MM.1S (cell line): ENCODE measurements at regions not wholly inside any gene's neighbourhood (a gene's known extent, or its start where the extent isn't known, plus 50 kb on each side); places are given as distances from the start of the nearest gene placed in this dataset.

Experiments
- DNase-seq: peaks from one replicate; pipeline ENCODE4 v3.0.0-alpha.2; 2015
- H2AFZ ChIP-seq: fragments of 300-600 bp; sonication (generic); 2 replicates; pipeline ENCODE4 v1.6.0; 2016; ENCODE audit warnings: antibody characterized with exemption, low read length
- H3F3A ChIP-seq: fragments of 300-600 bp; sonication (generic); 2 replicates; pipeline ENCODE4 v1.6.1; 2016; ENCODE audit warnings: mild to moderate bottlenecking, antibody characterized with exemption, low read length, moderate library complexity, mixed read lengths; ENCODE audit not compliant: insufficient read depth
- H3K27ac ChIP-seq: fragments of 300-600 bp; sonication (generic); 2 replicates; pipeline ENCODE4 v1.5.1; 2016; ENCODE audit warnings: mild to moderate bottlenecking, low read length
- H3K27me3 ChIP-seq: fragments of 300-600 bp; sonication (generic); replicated peaks from 2 replicates; pipeline ENCODE4 v1.6.0; 2016; ENCODE audit warnings: low read length; ENCODE audit not compliant: insufficient read depth
- H3K36me3 ChIP-seq: fragments of 300-600 bp; sonication (generic); replicated peaks from 2 replicates; pipeline ENCODE4 v1.6.1; 2016; ENCODE audit warnings: mild to moderate bottlenecking, low read length, mixed read lengths; ENCODE audit not compliant: insufficient read depth
- H3K4me1 ChIP-seq: fragments of 300-600 bp; sonication (generic); 2 replicates; pipeline ENCODE4 v1.6.1; 2016; ENCODE audit warnings: low read length, mixed read lengths
- H3K4me2 ChIP-seq: fragments of 300-600 bp; sonication (generic); 2 replicates; pipeline ENCODE4 v1.6.0; 2016; ENCODE audit warnings: low read depth, low read length
- H3K4me3 ChIP-seq: fragments of 300-600 bp; sonication (generic); 2 replicates; pipeline ENCODE4 v1.5.1; 2016; ENCODE audit warnings: low read length, mixed read lengths
- H3K79me2 ChIP-seq: fragments of 300-600 bp; sonication (generic); 2 replicates; pipeline ENCODE4 v1.6.1; 2016; ENCODE audit warnings: mixed run types, low read length, mixed read lengths
- H3K9ac ChIP-seq: fragments of 300-600 bp; sonication (generic); 2 replicates; pipeline ENCODE4 v1.6.1; 2016; ENCODE audit warnings: low read length, mixed read lengths
- H3K9me2 ChIP-seq: fragments of 300-600 bp; sonication (generic); replicated peaks from 2 replicates; pipeline ENCODE4 v1.6.1; 2016; ENCODE audit warnings: mild to moderate bottlenecking, low read length, mixed read lengths; ENCODE audit not compliant: insufficient read depth
- H3K9me3 ChIP-seq: fragments of 300-600 bp; sonication (generic); replicated peaks from 2 replicates; pipeline ENCODE4 v1.6.1; 2016; ENCODE audit warnings: mild to moderate bottlenecking, low read length, mixed read lengths; ENCODE audit not compliant: insufficient read depth
- H4K20me1 ChIP-seq: fragments of 300-600 bp; sonication (generic); 2 replicates; pipeline ENCODE4 v1.6.1; 2016; ENCODE audit warnings: mild to moderate bottlenecking, low read length, moderate library complexity, mixed read lengths; ENCODE audit not compliant: insufficient read depth
- EZH2 ChIP-seq: fragments of 300-600 bp; sonication (generic); optimal IDR thresholded peaks from 2 replicates; pipeline ENCODE3; 2017; ENCODE audit warnings: low read depth, mild to moderate bottlenecking, antibody characterized with exemption, low read length, mixed read lengths
- EZH2phosphoT487 ChIP-seq: fragments of 300-600 bp; sonication (generic); IDR thresholded peaks from 2 replicates; pipeline ENCODE4 v1.6.1; 2018; ENCODE audit warnings: antibody characterized with exemption, low read length
- TF ChIP-seq, protein P1 (sequence below): fragments of 300-600 bp; sonication (generic); IDR thresholded peaks from 2 replicates; pipeline ENCODE4 v1.5.1; 2016; ENCODE audit warnings: antibody characterized with exemption, low read length, mixed read lengths

DNA sequence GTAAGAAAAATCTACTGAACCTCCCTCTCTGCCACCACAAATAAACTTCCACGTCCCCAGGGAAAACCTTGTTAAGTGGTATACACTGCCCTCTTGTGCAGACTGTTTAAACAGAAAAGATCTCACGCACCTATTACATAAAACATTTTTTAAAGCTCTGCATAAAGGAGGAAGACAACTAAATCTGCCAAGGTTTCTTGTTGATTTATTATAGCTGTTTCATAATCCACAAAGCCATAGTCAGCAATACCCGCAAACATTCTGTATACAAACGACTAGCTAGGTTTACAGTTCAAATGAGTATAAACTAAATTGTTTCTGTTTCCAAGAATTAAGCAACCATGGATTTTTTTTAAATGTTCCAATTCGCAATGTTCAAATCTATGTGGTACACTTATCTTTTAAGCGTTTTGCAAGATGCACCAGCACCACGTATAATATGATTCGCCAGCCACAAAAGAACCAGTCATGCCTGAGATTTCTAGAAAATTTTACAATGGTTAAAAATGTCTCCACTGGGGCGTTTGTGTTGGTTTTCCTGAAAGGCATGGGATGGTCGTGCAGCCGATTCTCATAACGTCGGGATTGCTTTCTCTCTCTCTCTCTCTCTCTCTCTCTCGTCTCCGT is 164.6 kb downstream of the PRKX start:
- Histone ChIP-seq H2AFZ (no peak overlapping the region), H3K9ac (no peak overlapping the region), H3K4me3 (no peak overlapping the region), H3K9me3 (no peaks in the 10 kb centered on the region), H3K4me1 (no peaks in the 10 kb centered on the region), H3K27me3 (no peaks in the 10 kb centered on the region), H3K36me3 (no peaks in the 10 kb centered on the region), H4K20me1 (no peaks in the 10 kb centered on the region), H3K79me2 (no peaks in the 10 kb centered on the region), H3K9me2 (no peaks in the 10 kb centered on the region), H3F3A (no peaks in the 10 kb centered on the region), H3K4me2 (no peak overlapping the region), H3K27ac (no peak overlapping the region)
- no peak for DNase-seq
- TF ChIP-seq, protein P1, sequence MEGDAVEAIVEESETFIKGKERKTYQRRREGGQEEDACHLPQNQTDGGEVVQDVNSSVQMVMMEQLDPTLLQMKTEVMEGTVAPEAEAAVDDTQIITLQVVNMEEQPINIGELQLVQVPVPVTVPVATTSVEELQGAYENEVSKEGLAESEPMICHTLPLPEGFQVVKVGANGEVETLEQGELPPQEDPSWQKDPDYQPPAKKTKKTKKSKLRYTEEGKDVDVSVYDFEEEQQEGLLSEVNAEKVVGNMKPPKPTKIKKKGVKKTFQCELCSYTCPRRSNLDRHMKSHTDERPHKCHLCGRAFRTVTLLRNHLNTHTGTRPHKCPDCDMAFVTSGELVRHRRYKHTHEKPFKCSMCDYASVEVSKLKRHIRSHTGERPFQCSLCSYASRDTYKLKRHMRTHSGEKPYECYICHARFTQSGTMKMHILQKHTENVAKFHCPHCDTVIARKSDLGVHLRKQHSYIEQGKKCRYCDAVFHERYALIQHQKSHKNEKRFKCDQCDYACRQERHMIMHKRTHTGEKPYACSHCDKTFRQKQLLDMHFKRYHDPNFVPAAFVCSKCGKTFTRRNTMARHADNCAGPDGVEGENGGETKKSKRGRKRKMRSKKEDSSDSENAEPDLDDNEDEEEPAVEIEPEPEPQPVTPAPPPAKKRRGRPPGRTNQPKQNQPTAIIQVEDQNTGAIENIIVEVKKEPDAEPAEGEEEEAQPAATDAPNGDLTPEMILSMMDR = no peak; the same call in 1 of the 2 replicates
- TF ChIP-seq EZH2phosphoT487 = no peak
- TF ChIP-seq EZH2 = no peak

DNA sequence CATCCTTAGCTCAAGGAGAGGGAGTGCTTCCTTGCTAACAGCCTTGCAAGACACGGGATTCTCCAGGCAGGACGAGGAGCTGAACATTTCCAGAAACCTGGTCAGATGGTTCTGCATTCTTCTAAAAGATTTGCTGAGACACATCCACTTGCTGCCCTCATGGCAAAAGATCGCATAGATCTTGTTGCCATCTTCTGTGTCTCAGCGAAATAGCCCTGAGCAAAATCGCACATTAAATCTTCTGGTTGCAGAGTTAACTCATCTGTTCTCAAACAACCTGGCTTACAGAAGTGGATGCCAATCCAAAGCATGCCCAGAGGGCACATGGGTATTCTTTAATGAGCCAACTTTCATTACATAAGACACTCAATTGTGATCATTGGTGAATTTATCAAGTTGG is 167.5 kb downstream of the PRKX start:
- Histone ChIP-seq H3K9ac (no peak overlapping the region), H3K9me2 (no peaks in the 10 kb centered on the region), H3K4me1 (no peaks in the 10 kb centered on the region), H3K36me3 (no peaks in the 10 kb centered on the region), H3K9me3 (no peaks in the 10 kb centered on the region), H3K27ac (no peak overlapping the region), H3F3A (no peaks in the 10 kb centered on the region), H2AFZ (no peak overlapping the region), H3K27me3 (no peaks in the 10 kb centered on the region), H3K79me2 (no peaks in the 10 kb centered on the region), H3K4me2 (no peak overlapping the region), H4K20me1 (no peaks in the 10 kb centered on the region), H3K4me3 (no peak overlapping the region)
- DNase-seq = no peak
- TF ChIP-seq EZH2phosphoT487 = no peak
- TF ChIP-seq EZH2 = no peak
- TF ChIP-seq, protein P1 = no peak

DNA sequence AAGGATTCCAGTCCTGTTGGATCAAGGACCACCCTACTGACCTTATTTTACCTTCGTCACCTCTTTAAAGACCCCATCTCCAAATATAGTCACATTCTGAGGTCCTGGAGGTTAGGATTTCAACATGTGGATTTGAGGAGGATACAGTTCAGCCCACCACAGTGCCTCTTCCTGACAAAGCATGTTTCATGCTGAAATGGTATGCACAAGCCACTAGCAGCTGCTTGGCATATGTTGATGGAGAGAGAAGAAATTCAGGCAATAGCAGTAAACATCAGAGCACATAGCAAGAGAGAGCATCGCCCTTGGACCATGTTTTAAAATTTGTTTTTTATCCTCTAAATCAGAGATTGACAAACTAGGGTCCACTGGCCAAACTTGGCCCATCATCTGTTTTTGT is 172.1 kb downstream of the PRKX start:
- Histone ChIP-seq H2AFZ (no peak overlapping the region), H3K79me2 (no peaks in the 10 kb centered on the region), H3F3A (no peaks in the 10 kb centered on the region), H3K9me2 (no peaks in the 10 kb centered on the region), H3K27ac (no peak overlapping the region), H3K4me1 (no peaks in the 10 kb centered on the region), H3K9me3 (no peaks in the 10 kb centered on the region), H3K36me3 (no peaks in the 10 kb centered on the region), H3K9ac (no peak overlapping the region), H4K20me1 (no peaks in the 10 kb centered on the region), H3K4me3 (no peak overlapping the region), H3K4me2 (no peak overlapping the region), H3K27me3 (no peaks in the 10 kb centered on the region)
- no peak for DNase-seq
- TF ChIP-seq, protein P1 = no peak
- TF ChIP-seq EZH2phosphoT487 = no peak
- TF ChIP-seq EZH2 = no peak
